GM12878 (cell line): ENCODE measurements at regions not wholly inside any gene's neighbourhood (a gene's known extent, or its start where the extent isn't known, plus 50 kb on each side); places are given as distances from the start of the nearest gene placed in this dataset.

Experiments used
- ATAC-seq: fragments of 200-7000 bp; cut with Tn5 transposase; 3 replicates; pipeline ENCODE4 v1.9.1; 2020; ENCODE audit warnings: mild to moderate bottlenecking, moderate library complexity
- BruUV-seq: library from RNA; stranded (reverse); fragments of 400-500 nt; replicated peaks from 2 replicates; lab custom pipeline; 2021; lab: Mats Ljungman, UMichigan
- CTCF ChIA-PET: fragments of 300-600 bp; sonication (Branson Sonifier 250); formaldehyde crosslinking; extraction: SDS; loops from one replicate; lab custom pipeline; 2021; ENCODE audit warnings: inconsistent platforms; lab: Yijun Ruan, JAX
- POLR2A ChIA-PET: fragments of 350-600 bp; formaldehyde crosslinking; extraction: SDS; loops from one replicate; lab custom pipeline; 2021; ENCODE audit warnings: inconsistent platforms; lab: Charles Lee
- RAD21 ChIA-PET: fragments of 300-600 bp; sonication (Branson Sonifier 250); formaldehyde crosslinking; loops from one replicate; lab custom pipeline; 2023; ENCODE audit warnings: antibody characterized with exemption; ENCODE audit not compliant: unreplicated experiment; lab: Charles Lee
- SMC1A ChIA-PET: fragments of 300-600 bp; sonication (Branson Sonifier 250); formaldehyde crosslinking; loops from one replicate; lab custom pipeline; 2023; ENCODE audit not compliant: unreplicated experiment, uncharacterized antibody; lab: Charles Lee
- DNase-seq: peaks from one replicate; pipeline ENCODE4 v3.0.0-alpha.2; 2011; ENCODE audit warnings: low read depth, low spot score
- FAIRE-seq: peaks from 3 replicates; lab custom pipeline; 2011; peaks lifted over from hg19 to GRCh38; lab: Jason Lieb, UNC
- H2AFZ ChIP-seq: 2 replicates; pipeline ENCODE4 v1.6.0; 2011; ENCODE audit warnings: low read depth, low read length, control low read depth; ENCODE audit not compliant: control insufficient read depth
- H3K27ac ChIP-seq: 2 replicates; pipeline ENCODE4 v1.5.1; 2011; ENCODE audit warnings: control low read depth; ENCODE audit not compliant: control insufficient read depth, insufficient read depth
- H3K27me3 ChIP-seq, 2 experiments: replicated peaks in 1 of 2; 2 replicates each; pipeline versions ENCODE4 v1.6.0 to v1.6.1; 2011; ENCODE audit warnings: low read length in 1 of 2; ENCODE audit not compliant: control insufficient read depth in 2 of 2, insufficient read depth in 2 of 2
- H3K36me3 ChIP-seq, 2 experiments: 2 replicates each; pipeline ENCODE4 v1.5.1; 2011; ENCODE audit warnings: low read length in 1 of 2; ENCODE audit not compliant: control insufficient read depth in 2 of 2, insufficient read depth in 2 of 2
- H3K4me1 ChIP-seq: 2 replicates; pipeline ENCODE4 v1.6.1; 2011; ENCODE audit warnings: mild to moderate bottlenecking, low read length, moderate library complexity, mixed read lengths; ENCODE audit not compliant: control insufficient read depth, insufficient read depth
- H3K4me2 ChIP-seq: 2 replicates; pipeline ENCODE4 v1.6.0; 2011; ENCODE audit warnings: control low read depth; ENCODE audit not compliant: control insufficient read depth, insufficient read depth
- H3K4me3 ChIP-seq: fragments of 200-600 bp; sonication (generic); 2 replicates; pipeline ENCODE4 v1.5.1; 2016
- H3K79me2 ChIP-seq: 2 replicates; pipeline ENCODE4 v1.6.0; 2011; ENCODE audit warnings: low read length; ENCODE audit not compliant: control insufficient read depth, insufficient read depth
- H3K9ac ChIP-seq: 2 replicates; pipeline ENCODE4 v1.8.0; 2011; ENCODE audit warnings: low read length, control low read depth, mixed read lengths; ENCODE audit not compliant: control insufficient read depth, insufficient read depth
- H3K9me3 ChIP-seq: replicated peaks from 3 replicates; pipeline ENCODE4 v1.5.1; 2011; ENCODE audit warnings: mild to moderate bottlenecking, low read length; ENCODE audit not compliant: control insufficient read depth, insufficient read depth
- H4K20me1 ChIP-seq: 2 replicates; pipeline ENCODE4 v1.6.0; 2011; ENCODE audit not compliant: control insufficient read depth, insufficient read depth
- BHLHE40 ChIP-seq, 2 experiments: fragments of 450-650 bp in 1 of 2; IDR thresholded peaks; 2 replicates each; pipeline ENCODE4 v1.6.1; 2011 to 2017; ENCODE audit warnings: low read depth in 2 of 2, borderline replicate concordance in 1 of 2, improper control_type of control experiment in 1 of 2, low read length in 1 of 2, mild to moderate bottlenecking in 1 of 2
- CUX1 ChIP-seq: IDR thresholded peaks from 2 replicates; pipeline ENCODE4 v1.6.1; 2012; ENCODE audit warnings: improper control_type of control experiment, low read depth, low read length; ENCODE audit not compliant: insufficient replicate concordance
- DPF2 ChIP-seq: fragments of 450-650 bp; IDR thresholded peaks from 2 replicates; pipeline ENCODE4 v1.6.1; 2017; ENCODE audit warnings: mild to moderate bottlenecking
- ETV6 ChIP-seq, 2 experiments: fragments of 450-650 bp in 1 of 2; IDR thresholded peaks in 1 of 2; conservative IDR thresholded peaks in 1 of 2; 2 replicates each; pipeline ENCODE4 v1.6.1; 2014; ENCODE audit warnings: antibody characterized with exemption in 1 of 2, borderline replicate concordance in 1 of 2, low read depth in 1 of 2, mild to moderate bottlenecking in 1 of 2, moderate library complexity in 1 of 2
- KDM1A ChIP-seq: fragments of 200-600 bp; sonication (generic); IDR thresholded peaks from 2 replicates; pipeline ENCODE4 v1.6.1; 2016; ENCODE audit warnings: borderline replicate concordance
- MTA3 ChIP-seq: IDR thresholded peaks from 2 replicates; pipeline ENCODE4 v1.6.1; 2012; ENCODE audit warnings: low read length, inconsistent platforms, borderline replicate concordance
- NFIC ChIP-seq: IDR thresholded peaks from 2 replicates; pipeline ENCODE4 v1.6.1; 2012; ENCODE audit warnings: low read depth, mild to moderate bottlenecking, inconsistent platforms, low read length, moderate library complexity
- NKRF ChIP-seq: fragments of 450-650 bp; conservative IDR thresholded peaks from 2 replicates; pipeline ENCODE4 v1.6.1; 2017; ENCODE audit warnings: mild to moderate bottlenecking, moderate library complexity
- PAX5 ChIP-seq: IDR thresholded peaks from 2 replicates; pipeline ENCODE4 v1.6.1; 2011; ENCODE audit warnings: low read depth, low read length, borderline replicate concordance
- POLR2AphosphoS5 ChIP-seq: IDR thresholded peaks from 2 replicates; pipeline ENCODE4 v1.6.1; 2011; ENCODE audit warnings: mild to moderate bottlenecking, low read length, inconsistent platforms
- SMAD5 ChIP-seq: IDR thresholded peaks from 2 replicates; pipeline ENCODE4 v1.6.1; 2016; ENCODE audit warnings: antibody characterized with exemption, low read depth
- SMC3 ChIP-seq: IDR thresholded peaks from 2 replicates; pipeline ENCODE4 v1.6.1; 2011; ENCODE audit warnings: low read length, improper control_type of control experiment, borderline replicate concordance
- SREBF1 ChIP-seq: IDR thresholded peaks from 2 replicates; pipeline ENCODE4 v1.6.1; 2012; ENCODE audit warnings: mild to moderate bottlenecking, low read length
- SRF ChIP-seq, 2 experiments: IDR thresholded peaks; 2 replicates each; pipeline ENCODE4 v1.6.1; 2011; ENCODE audit warnings: low read depth in 2 of 2, low read length in 2 of 2, mild to moderate bottlenecking in 1 of 2, moderate library complexity in 1 of 2
- ZBED1 ChIP-seq: IDR thresholded peaks from 2 replicates; pipeline ENCODE4 v1.6.1; 2016; ENCODE audit warnings: borderline replicate concordance
- WGBS: methylation state at CpG from one replicate; pipeline ENCODE4 v1.1.6; 2016; ENCODE audit warnings: low lambda C conversion rate; ENCODE audit not compliant: insufficient replicate concordance, insufficient coverage; ENCODE audit errors: missing lambda C conversion rate; 5-methylcytosine and 5-hydroxymethylcytosine counted together
- in situ Hi-C: fragments of 300-500 bp; cut with MboI; formaldehyde crosslinking; loops from 9 replicates; pipeline ENCODE4 v1.14.3; 2018; ENCODE audit warnings: mixed read lengths
- intact Hi-C: fragments of 100-400 bp; cut with micrococcal nuclease; formaldehyde crosslinking; loops from one replicate; pipeline ENCODE4 v1.14.2; 2022; ENCODE audit not compliant: unreplicated experiment

- no peaks in the 10 kb centered on the region for H3K9me3 ChIP-seq
- no peaks in the 10 kb centered on the region for H4K20me1 ChIP-seq
- intact Hi-C loops (loop anchor here (1.0 kb wide), 1 partner anchor 63 kb away; no protein-coding TSS in a partner anchor), in situ Hi-C loops (no loop called here)
- SMC1A ChIA-PET, result interaction anchor here (0.7 to 7.5 kb wide), 22 partner anchors 8 to 137 kb away, joined by 3 to 133 read pairs (median 5); no protein-coding TSS in a partner anchor
- peak overlapping the region; percentile 95 for H3K4me2 ChIP-seq
- H3K4me1 ChIP-seq, result peaks cover 41% of the 10 kb centered on the region
- CTCF ChIA-PET, result interaction anchor here (0.7 to 8.7 kb wide), 14 partner anchors 14 to 365 kb away, joined by 3 to 82 read pairs (median 4); no protein-coding TSS in a partner anchor
- DNase-seq (no peak), ATAC-seq (peak; percentile 57), FAIRE-seq (peak; percentile 59)
- POLR2A ChIA-PET, result interaction anchor here (0.7 to 9.3 kb wide), 13 partner anchors 8 to 136 kb away, joined by 3 to 119 read pairs (median 10); partner anchors contain the start of gene ARF6
- H3K27ac ChIP-seq, result peak overlapping the region; percentile 99
- TSS peak; percentile 78 for BruUV-seq
- peak overlapping the region; percentile 55; the same call in 1 of the 2 replicates for H3K4me3 ChIP-seq
- H3K9ac ChIP-seq, result peak overlapping the region; percentile 96
- 9% methylated on average over 5 of the region's 5 CpGs for WGBS
- peak overlapping the region; percentile 40; the same call in 1 of the 2 replicates for H2AFZ ChIP-seq
- no peaks in the 10 kb centered on the region for H3K27me3 ChIP-seq
- H3K79me2 ChIP-seq, result peaks cover 12% of the 10 kb centered on the region
- RAD21 ChIA-PET, result interaction anchor here (0.5 to 6.7 kb wide), 19 partner anchors 19 to 147 kb away, joined by 3 to 107 read pairs (median 8); partner anchors contain the start of genes ARF6 and NEMF
- no peaks in the 10 kb centered on the region for H3K36me3 ChIP-seq
- TF ChIP-seq NFIC (peak; percentile 43; the same call in 1 of the 2 replicates), BHLHE40 (IDR thresholded peaks at IDR 0.05; ENCODE audit: borderline replicate concordance in 1 of 2, low read depth in 2 of 2, low read length in 1 of 2) (peak in 1 of 2 experiments; percentile 58; a peak in 1 of 4 replicates), SMC3 (peak; percentile 39; the same call in 1 of the 2 replicates), KDM1A (no peak), PAX5 (peak; percentile 42; the same call in 1 of the 2 replicates), ETV6 (conservative IDR thresholded peaks at IDR 0.05 in 1 of 2, IDR thresholded peaks at IDR 0.05 in 1 of 2; ENCODE audit: borderline replicate concordance in 1 of 2, low read depth in 1 of 2) (peak in 1 of 2 experiments; percentile 63; a peak in 2 of 4 replicates), SMAD5 (peak; percentile 79), MTA3 (peak; percentile 41; the same call in 1 of the 2 replicates), POLR2AphosphoS5 (peak; percentile 89), DPF2 (peak; percentile 57), CUX1 (no peak), SRF (IDR thresholded peaks at IDR 0.05; ENCODE audit: low read depth in 2 of 2, low read length in 2 of 2) (no peak), NKRF (no peak), SREBF1 (no peak), ZBED1 (peak; percentile 49; the same call in 1 of the 2 replicates)
Observed at GRCh38 chr14:49999146-49999761, 106.4 kb downstream of the ARF6 start.
